ENCODE measurements at regions not wholly inside any gene's neighbourhood (a gene's known extent, or its start where the extent isn't known, plus 50 kb on each side); places are given as distances from the start of the nearest gene placed in this dataset.
A peak's percentile ranks its signal among the peaks of the same experiment; 100 is the strongest.

DNA sequence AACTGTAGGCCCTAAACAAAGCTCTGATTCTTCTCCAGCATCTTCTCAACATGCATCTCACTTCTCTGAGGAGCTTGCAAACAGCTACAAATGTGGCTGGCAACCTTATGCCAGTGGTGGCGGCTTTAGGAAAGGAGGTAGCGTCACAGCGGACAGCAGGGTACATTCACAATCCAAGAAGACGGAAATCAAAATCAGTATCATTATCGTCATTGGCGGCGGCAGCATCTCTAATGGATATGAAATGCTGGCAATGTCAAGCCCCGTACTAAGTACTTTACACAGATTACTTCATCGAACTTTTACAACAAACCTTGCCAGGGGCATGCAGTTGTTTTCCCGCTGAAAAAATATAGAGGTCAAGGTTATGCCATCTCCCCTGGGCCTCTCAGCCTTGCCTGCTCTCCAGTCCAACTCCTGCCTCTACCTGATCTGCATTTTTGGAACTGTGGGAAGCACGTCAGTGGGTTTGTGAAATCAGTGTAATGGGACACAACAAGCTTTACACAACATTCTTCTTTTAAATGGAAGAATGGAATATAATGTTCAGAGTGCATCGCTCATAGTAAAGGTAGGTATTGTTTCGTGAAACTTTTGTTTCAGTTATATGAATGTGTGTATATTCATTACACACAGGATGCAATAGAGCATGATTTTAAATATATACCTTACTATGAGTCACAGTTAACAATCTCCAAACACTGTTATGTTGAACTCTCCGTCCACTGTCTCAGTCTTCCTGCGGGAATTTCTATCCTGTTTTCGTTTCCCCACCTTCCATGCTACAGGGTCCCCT is 152.9 kb downstream of the TTC32 start:
- no peak for DNase-seq (ENCODE audit: low read depth, low spot score)

DNA sequence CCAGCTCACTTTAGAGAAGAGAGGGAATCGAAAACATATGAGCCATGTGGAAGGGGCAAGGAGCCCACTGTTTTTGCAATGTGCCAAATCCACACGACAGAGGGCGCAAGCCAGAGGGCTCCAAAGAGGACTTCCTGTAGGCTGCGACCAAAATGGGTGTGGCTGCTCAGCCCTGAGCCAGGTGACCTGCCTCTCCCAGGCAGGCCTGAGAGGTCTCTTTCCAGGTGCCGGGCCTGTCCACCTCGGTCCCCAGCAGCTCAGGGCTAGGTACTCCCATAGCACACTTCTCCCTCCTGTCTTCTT is 153.8 kb downstream of the TTC32 start:
- DNase-seq (ENCODE audit: low read depth, low spot score), result no peak

DNA sequence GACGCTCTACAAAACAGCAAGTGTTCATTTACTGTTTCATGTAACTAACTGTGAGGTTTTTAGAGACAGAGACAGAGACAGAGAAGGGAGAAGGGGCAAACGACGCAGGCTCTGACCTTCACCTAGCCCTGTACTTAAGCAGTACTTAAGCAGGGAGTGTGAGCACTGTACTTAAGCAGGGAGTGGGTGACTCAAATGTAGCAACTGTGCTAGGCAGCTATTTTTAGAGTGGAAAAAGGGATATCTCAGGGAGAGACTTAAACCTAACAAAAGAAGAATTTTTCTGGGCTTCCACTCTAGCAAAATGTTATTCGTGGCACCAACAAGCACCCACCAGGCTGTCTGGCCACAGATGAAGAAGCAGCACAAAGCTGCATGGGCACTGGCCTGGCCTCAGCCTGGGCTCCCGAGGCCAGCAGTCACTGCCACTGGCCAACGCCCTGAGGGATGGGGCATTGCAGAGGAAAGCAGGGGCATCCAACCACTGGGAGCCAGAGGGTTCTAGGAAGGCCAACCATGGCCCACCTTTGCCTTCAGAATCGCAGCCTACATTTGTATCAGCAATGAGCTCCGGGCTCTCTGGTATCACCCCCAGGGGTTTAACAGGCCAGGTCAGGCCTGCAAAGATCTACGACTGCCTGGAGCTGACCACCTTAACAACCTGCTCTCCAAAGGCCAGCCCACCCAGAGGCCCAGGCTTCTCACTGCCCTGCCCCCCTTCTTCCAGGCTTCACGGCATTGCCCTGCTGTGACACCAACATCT is 154.3 kb downstream of the TTC32 start:
- no peak for DNase-seq (ENCODE audit: low read depth, low spot score)

DNA sequence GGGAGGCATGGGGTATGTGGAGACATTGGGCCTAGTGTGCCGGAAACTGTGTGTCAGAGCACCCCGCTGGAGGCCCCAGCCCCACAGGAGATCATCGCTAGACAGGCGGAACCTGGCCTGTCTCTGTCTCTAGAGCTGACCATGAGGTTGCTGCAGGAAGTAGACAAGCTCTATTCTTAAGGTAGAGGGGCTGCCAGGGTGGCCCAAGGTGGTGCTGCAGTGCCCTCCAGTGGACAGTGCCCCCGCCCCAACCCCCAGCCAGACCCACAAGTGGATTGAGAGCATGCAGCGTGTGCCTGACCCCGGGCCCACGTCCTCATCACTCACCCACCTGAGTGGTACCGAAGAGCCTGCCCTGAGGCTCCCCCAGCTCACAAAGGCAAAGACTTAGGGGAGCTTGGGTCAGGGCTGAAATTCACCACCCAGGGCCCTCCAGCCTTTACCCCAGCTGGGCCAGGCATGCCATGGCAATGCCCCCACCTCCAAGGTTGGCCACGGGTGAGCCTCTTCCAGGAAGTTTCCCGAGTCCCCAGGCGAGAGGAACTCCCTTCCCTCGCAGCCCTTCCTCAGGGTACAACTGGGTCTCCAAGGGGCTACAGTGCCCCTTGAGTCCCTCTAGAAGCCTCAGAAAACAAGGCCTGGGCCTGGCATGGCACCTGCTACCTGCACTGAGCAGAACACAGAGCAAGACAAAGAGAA is 155.0 kb downstream of the TTC32 start:
- DNase-seq (ENCODE audit: low read depth, low spot score), result no peak

DNA sequence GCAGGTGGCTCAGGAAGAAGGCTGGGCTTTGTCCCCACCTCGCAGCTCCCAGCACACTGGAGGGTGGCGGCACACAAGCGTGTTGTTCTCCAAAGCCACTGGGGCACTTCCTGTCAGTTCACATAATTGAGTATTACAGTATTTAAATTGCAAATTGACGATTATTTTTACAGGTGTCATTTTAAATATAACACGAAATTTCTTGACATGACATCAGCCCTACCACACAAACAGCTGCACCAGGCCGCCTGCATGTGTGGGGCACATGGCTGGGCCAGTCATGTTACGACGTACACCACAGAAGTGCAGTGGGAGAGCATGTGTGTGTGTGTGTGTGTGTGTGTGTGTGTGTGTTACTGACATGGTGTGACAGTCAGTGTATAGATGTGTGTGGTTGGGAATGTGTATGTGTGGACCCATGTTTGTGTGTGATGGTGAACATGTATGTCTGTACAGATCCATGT is 155.6 kb downstream of the TTC32 start:
- no peak for DNase-seq (ENCODE audit: low read depth, low spot score)

DNA sequence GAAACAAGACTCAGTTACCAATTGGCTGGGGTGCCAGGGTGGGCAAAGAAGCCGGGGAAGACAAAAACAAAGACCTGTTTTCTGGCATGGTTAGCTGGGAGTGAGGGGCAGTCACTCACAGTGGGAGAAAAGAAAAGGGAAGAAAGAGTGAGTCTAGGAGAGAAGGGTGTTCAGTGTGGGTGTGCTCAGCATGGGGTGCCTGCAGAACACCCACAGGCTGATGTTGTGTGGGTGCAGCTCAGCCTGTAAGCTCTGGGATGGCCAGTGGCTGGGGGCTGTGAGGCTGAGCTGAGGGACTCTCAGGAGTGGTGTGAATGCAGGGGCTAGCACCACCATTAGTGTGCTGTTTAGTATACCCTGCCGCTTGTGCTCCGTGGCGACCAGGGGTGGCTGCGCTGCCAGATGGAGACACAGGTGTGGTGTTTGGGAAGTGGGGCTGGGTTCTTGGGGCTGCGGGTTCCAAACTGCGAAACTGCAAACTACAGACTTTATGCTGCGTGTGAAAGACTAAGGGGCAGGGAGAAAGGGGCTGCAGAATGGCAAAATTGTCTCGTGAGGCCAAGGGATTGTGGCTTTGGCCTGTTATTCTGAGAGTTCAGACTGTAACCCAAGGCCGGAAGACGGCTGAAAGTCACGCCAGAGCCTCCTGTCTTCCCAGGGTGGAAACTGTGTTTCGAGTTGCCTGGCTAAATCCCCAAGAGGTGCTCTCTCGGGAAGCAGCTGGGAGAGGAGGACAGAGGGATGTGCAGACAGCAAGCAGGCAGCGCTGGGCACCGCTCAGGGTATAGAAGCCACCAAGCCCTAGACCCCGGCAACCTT is 156.3 kb downstream of the TTC32 start:
- no peak for DNase-seq (ENCODE audit: low read depth, low spot score)

DNA sequence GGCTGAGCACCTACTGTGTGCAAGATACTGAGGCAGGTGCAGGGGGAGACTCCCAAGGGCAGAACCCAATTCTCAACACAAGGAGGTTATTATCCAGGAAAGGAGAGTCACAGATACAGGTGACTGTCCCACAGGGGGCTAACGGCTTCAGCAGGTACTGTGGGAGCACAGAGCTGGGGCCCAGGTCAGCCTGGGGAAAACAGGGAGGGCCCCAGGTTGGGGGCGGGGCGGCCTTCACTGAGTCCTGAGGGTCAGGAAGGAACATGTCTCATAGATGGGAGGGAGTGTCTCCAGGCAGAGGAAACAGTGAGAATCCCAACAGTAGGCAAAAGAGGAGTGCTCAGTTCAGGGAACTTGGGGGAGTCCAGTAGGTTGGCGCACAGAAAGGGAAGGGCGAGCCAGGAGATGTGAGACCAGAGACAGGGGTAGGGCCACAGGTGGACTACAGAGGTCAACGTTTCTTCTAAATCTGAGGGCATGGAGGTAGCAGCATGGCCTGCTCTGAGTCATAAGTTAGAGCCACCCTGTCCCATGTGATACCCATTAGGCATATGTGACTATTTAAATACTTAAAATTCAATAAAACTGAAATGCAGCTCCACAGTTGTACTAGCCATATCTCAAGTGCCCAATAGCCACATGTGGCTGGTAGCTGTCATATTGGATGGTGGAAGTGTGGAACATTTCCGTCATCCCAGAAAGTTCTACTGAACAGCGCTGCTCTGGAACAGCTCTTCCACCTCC is 157.2 kb downstream of the TTC32 start:
- DNase-seq (ENCODE audit: low read depth, low spot score), result no peak

DNA sequence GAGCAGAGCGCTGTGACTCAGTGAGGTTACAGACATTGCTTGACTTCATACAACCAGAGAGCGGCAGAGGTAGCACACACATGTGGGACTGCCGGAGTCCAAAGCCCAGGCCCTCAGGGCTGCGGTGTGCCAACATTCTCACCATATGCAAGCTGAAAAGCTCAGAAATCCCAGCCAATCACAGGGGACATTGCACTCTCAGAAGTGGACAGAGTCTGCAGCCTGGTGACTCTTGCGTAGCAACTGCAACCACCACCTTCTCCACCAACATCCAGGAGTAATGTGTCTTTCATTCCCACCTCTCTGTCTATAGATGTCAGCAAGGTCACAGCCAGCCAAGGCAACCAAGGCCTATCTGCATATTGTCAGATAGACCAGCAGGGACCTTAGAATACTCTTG is 158.1 kb downstream of the TTC32 start:
- no peak for DNase-seq (ENCODE audit: low read depth, low spot score)

DNA sequence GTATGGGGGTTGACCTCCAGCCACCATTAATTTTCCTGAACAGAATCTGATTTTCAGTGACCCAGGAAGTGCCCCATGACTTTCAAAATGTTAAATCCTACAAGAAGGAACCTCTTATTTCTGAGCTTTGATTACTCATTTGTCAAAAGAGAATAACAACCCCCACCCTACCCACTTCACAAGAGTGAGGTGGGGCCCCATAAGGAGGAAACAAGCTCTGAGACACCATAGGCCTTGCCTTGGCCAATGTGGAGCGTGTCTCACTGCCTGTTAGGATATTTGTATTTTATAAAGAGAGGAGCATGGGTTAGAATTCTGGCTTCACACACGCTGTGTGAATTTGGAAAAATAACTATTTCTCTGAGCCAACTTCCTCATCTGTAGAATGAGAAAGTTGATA is 158.9 kb downstream of the TTC32 start:
- DNase-seq (ENCODE audit: low read depth, low spot score), result no peak

DNA sequence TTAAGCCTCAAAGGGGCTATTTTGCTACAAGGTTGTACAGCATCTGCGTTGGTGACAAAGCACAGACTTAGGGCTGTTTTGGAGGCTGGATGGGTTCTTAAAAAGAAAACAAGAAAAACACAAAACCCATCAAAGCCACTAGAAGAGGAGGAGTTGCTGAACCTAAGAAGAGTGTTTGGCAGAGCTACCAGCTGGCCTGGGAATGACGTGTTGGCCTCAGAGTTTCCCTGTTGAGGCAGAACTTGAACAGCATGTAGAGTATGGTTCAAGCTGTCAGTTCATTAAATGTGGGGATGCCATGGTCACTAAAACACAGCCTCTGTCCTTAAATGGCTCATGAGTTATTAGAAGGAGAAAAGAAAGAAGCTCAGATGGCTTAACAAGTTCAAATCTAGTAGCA is 162.5 kb downstream of the TTC32 start:
- DNase-seq (ENCODE audit: low read depth, low spot score), result peak; percentile 39

DNA sequence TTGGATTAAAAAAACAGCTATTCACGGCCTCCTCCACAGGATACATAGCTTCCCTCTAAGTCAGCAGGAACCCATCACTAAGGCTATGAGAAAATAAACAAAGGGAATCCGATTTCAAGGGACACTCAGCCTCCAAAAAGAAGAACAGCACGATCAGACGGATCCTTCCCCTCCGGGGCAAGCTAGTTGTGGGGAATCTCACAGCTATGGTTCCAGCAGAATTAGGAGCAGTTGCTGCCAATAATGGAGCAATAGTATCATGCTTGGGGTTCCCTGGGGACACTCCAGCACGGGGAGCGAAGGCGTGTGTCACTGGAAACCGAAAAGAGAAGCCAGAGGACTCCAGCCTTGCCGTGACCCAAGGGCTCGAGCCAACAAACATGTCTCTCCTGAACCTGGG is 163.1 kb downstream of the TTC32 start:
- peak; percentile 55 for DNase-seq (ENCODE audit: low read depth, low spot score)

DNA sequence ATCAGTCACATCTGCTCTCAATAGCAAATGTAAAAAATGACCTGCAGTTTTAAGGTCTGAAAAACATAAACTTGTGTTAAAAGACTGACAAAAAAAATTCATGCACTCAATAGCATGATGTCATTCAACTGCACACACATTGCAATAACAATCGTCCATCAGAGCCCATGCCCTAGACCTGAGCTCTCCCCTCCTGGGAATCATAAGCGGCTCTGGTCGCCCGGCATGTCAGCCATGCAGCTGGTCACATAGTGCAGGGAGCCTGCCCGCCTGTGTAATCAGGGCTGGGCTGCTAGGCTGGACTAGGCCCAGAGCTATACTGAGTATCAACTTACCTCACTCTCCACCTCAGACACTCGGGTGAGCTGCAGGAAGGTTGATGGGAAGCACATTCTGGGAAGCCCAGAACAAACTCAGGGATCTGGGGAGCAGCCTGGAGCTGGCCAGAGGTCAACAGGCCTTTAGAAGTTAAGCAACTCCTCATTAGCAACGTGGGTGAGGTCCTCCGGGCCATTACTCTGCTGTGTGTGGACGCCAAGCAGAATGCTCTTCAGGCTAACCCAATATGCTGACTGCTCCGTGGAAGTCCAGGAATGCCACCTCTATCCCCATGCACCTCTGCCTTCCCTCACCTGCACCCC is 165.5 kb downstream of the TTC32 start:
- peak; percentile 58 for DNase-seq (ENCODE audit: low read depth, low spot score)

DNA sequence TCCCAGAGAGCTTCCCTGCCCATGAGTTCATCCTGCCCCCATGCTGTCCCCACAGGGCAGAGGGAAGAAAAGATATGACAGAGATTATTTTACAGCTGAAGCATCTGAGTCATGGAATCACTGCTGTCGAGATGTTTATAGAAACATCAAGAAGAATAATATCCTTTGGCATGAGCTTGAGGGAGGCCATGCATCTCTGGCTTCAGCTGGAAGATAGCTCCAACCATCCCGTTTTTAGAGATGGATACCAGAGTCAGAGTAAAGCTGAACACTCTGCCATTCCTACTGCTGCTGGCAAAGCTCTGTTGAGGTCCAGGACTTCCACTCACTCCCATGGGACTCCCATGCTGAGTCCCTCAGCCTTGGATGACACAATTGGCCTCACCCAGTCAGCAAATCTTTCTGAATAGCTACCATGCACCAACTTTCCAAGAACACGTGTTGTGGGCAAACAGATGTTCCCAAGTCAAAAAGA is 167.8 kb downstream of the TTC32 start:
- DNase-seq (ENCODE audit: low read depth, low spot score), result peak; percentile 54

DNA sequence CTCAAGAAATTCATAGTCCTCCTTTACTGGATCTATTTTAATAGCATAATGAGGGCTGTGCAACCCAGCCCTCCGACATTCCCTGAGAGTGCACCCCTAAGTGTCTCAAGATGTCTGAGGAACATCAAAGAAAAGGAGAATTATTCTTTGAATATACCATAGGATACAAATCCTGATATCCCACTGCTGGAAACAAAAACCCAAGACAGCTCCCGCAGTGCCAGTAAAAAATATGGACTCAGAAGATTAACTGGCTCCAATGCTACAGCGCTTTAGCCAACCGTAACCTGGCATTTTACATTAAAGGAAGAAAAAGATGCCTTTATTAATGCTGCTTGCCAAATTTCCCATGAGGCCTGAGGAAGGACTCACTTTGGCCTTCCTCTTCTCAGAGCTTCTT is 168.4 kb downstream of the TTC32 start:
- DNase-seq (ENCODE audit: low read depth, low spot score), result no peak

DNA sequence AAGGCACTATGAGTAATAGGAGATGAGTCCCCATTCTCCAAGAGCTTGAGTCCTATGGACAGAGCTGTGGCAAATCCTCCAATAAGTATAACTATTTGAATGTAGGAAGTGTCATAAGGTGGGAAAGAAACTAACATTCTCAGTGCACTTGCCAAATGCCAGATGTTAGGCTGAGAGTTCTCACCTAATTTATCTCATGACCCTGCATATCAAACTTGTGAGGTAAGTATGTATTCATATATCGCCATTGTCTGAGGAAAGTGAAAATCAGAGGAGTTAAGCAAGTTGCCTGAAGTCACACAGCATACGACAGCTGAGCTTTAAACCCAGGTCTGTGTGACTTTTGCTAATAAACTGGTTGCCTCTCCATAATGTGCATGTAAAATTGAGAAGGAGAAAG is 169.5 kb downstream of the TTC32 start:
- no peak for DNase-seq (ENCODE audit: low read depth, low spot score)

DNA sequence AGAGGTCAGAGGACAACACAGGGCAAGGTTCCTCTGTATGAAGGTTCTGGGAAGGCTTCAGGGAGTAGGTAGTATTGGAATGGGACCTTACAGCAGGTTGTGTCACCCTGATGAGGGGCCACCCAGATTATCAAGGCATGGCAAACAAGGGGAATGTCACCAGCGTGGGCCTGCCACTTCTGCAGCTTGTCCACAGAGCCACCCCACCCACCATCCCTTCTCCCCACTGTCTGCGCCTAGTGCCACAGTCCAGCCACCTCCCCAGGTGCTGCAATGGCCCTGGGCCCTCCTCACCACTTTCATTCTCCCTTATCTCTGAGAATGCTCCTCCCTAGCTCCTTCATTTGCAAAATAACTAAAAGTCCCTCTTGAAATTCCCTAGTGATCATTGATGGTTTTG is 170.3 kb downstream of the TTC32 start:
- no peak for DNase-seq (ENCODE audit: low read depth, low spot score)

DNA sequence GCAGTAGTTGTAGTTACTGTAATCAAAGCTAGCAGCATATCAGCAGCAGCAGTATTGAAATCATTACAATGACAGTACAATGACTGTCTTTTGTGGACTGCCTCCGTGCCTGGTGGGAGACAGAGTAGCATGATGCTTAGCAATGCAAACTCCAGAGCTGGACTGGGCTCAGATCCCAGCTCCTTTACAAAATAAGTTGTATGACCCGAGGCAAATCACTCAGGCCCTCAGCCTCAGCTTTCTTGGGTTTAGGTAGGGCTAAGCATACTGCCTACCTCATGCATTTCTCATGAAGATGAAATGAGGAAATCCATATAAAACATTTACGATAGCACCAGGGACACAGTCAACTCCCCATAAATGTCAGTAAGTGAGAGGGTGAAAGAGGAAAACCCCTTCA is 170.7 kb downstream of the TTC32 start:
- DNase-seq (ENCODE audit: low read depth, low spot score), result no peak

DNA sequence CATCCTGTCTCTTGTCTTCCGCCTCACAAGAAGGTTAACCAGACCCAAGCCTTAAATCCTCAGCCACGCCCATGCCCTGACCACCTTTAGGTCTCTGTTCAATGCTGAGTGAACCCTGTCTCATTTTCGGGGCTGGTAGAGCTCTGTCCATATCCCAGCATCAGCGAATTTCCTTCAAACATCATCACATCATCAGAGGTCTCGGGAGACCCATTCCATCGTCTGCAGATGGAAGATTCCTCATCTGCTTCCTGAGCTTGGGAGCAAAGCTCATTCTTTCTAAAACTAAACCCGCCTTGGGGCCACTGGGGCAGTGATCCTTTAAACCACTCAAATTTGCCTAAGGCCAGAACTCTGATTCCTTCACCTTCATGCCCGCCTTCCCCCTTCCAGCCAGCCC is 173.7 kb downstream of the TTC32 start:
- no peak for DNase-seq (ENCODE audit: low read depth, low spot score)

DNA sequence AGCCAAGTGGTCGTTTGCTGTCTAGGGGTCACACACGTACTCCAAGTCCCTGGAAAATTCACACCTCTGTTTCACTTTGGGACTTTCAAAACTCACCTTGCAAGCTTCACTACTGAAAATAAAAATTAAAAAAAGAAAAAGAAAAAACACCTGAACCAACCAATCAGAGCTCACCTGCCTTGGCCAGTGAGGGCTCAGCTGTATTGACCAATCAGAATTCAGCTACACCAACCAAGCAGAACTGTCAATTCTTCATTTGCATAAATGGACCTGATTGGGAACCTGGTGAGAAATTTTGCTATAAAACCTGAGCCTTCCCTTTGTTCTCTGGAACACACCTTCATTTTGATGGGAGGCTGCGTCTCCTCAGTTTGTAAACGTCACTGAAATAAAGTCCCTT is 176.4 kb downstream of the TTC32 start:
- DNase-seq (ENCODE audit: low read depth, low spot score), result no peak

DNA sequence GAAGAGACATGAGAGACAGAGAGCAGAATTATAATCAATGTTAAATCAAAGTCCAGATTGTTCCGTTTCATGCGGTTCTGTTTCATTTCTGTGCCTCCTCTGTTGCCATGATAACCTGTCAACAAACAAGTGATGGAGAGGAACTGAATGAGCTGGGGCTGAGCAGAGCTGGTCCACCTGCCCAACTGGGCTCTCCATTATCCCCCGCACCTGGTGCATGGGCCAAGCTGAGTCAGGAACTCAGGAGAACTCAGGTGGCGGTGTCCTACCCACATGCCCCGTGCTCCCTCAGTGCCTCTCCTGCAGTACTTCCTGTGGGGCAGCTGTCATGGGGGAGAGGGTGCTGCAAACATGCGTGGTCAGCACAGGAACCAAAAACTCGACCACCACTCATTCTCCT is 178.8 kb downstream of the TTC32 start:
- DNase-seq (ENCODE audit: low read depth, low spot score), result no peak
